CD4-positive, alpha-beta T cell treated with Interleukin-12 subunit alpha and Interleukin-12 subunit beta, for 1 hour (primary cell): ENCODE measurements at regions not wholly inside any gene's neighbourhood (a gene's known extent, or its start where the extent isn't known, plus 50 kb on each side); places are given as distances from the start of the nearest gene placed in this dataset.
"Not testable (repeated sequence)": the region's sequence is repeated elsewhere in the genome, so short reads cannot be mapped to it uniquely, and the experiment has no call there.

Experiments used
- DNase-seq: peaks from one replicate; pipeline ENCODE4 v3.0.0-alpha.2; 2020

DNA sequence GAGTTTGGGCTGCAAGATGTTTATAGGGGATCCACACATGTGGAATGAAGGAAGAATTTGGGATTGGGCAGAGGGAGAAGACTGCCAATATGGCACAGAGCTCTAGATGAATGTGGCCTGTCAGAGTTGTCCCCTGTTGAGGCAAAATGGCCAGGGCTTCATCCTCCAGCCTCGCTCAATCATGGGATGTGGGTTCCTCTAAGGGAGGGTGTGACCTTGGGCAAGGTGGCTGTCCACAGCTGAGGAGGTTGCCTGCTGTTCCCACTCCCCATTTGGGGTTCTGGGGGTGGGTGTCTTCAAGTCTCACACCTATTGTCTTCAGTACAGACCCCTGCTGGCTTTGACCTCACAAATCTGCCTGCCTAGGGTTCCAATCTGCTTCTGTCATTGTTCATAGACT, 121.6 kb upstream of the FAM204A start:
- DNase-seq: no peak

DNA sequence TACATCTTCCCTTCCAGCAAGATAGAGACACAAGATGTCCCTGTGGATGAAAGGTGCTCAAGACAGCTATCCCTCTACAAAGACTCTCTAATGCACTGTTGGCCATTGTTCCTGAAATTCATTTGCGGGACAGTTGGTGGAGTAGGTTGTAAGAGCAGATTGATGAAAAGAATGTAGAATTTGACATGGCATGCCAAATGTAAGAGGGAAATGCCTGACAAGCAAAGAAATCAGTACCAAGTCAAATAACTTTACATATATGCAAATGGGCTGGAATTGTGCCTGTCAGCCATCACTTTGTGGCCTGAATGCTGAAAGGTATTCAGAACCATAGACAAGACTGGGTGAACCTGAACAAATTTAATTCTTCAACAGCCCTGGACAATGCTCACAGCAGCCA, 120.3 kb upstream of the FAM204A start:
- DNase-seq: no peak

DNA sequence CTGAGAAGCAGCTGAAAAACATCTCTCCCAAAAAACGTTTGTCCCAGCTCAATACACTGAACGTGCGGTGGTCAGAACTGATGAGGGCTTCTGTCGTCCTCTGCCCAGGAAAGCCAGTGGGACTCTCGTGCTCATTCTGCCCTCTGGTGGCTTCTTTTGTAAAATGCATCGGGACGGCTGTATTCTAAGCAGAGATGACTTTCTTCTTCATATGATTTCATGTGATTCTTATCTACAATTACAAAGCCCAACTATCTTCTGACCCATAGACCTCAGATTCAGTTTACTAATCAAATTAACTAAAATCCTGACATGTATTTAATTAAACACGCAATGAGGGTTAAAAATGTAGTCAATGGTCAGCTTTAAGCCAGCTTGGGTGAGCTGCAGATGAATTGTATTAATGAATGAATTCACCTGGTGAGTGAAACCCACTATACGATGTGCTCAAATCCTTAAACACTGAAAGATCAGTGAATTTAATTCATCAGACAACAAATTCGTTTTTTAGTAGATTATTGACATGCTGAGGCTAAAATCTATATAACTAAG, 117.6 kb upstream of the FAM204A start:
- DNase-seq: peak; percentile 47

DNA sequence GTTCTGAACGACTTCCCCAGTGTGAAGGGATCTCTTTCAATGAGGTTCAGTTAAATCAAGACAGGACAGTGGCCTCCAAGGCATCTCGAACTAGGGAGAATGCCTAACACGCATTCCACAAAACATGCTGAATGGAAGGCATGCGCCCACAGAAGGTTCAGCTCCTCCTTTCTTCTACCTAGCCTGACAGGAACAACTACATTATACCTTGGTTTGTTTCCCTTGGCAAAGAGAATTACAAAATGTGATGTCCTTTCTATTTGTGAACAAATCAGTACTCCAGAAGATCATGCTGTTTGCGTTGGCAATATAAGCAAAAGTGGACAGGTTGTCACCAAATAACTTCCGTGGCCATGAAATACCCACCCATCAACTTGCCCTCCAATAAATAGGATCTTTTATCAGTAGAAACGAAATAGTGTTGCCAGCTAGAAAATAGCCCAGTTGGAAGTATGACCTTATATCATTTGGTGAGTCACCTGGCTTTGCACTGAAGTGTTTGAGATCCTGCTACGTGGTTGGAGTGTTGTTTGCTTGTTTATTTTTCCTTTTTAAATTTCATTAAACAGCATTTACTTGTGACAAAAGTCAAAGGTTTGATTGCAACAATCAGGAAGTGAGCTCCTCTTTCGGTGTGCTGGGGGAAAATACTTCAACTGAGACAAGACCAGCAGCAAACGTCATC, 117.0 kb upstream of the FAM204A start:
- DNase-seq: no peak

DNA sequence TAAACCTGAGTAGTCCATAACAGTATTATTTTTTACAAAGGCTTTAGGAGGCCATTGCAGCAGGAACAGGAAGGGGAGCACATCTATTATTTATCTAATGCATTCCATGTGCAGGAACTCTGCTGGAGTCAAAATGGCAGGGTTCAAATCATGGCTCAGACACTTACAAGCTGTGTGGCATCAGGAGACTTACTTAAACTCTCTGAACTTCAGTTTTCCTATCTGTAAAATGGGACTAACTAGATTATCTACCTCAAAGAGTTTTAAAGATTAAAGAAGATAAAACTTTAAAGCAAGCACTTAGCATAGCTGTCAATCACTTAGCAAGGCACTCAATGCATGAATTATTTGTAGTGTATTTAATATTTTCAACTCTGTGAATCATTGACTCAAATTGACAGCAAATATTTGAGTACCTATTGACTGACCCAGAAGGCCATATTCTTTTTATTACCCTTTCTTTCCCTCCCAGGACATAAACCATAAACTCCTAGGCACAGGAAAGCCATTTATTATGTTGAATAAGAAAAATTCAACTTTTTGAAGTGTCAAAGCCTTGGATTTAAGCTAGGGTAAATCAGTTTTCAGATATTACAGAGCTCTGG, 115.8 kb upstream of the FAM204A start:
- no peak for DNase-seq

DNA sequence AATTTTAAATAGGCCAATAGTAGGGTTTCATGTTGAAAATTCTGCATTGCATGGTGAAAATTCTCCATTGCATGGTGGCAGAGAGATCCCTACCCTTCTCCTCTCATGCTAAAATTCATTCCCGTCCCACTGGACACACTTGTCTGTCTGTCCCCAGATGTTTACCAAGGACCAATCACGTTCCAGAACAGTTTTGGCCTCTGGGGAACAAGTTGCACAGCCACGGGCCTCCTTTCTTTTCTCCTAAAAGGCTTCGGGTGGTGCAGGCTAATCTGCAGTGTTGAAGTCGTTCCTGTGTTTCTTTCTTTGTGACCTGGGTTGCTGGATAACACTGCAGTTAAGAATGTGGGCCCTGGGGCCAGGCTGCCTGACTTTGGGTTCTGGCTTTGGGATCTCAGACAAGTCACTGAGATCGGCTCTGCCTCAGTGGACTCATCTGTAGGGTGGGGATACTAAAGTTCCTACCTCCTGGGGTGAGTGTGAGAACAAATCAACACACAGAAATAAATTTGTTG, 113.1 kb upstream of the FAM204A start:
- no peak for DNase-seq

DNA sequence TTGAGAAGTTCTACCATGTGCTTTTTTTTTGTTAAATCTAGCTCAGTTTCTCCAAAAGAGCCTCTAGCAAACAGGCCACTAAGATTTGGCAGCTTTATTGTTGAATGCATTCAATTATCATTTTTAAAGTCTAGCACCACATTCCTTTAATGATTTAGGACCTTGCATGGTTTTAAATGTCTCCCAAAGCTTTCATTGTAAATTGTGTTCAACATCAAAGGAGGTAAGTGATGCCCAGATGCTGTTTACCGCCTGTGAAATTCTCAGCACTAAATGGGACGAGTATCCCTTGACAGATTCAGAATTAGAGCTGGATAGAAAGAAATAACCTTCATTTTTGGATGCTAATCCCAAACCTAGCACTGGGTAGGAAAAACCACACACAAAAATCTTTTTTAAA, 112.1 kb upstream of the FAM204A start:
- DNase-seq: no peak

DNA sequence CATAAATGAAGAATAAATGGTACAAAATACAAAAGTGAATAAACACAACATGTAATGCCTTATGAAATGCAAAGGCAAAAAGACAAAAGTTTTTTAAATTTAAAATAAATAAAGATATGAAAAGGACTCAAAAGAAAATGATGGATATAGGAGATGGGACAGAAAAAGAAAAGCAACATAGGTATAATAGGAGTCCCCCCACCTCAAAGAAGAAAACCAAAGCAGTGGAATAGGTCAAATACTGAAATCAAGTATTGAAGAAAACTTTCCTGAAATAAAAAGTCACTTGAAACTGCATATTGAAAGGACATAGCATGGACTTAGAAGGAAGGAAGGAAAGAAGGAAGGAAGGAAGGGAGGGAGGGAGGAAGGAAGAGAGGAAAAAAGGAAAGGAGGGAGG, 110.0 kb upstream of the FAM204A start:
- no peak for DNase-seq

DNA sequence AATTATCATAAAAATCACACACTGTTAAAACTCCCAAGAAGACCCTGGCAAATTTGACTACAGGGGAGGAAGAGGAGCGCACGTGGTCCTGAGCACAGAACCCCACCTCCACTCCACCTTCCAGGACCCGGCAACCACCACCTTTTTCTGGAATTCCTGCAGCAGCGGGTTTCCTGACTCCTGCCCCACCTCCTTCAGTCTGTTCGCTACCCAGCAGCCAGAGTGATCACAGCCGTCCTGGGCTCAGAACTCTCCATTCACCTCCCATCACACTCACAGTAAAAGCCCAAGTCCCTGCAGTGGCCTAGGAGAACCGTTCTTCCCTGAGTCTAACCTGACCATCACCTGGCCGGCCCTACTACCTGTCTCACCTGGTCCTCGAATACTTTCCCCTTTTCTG, 107.4 kb upstream of the FAM204A start:
- DNase-seq: no peak

DNA sequence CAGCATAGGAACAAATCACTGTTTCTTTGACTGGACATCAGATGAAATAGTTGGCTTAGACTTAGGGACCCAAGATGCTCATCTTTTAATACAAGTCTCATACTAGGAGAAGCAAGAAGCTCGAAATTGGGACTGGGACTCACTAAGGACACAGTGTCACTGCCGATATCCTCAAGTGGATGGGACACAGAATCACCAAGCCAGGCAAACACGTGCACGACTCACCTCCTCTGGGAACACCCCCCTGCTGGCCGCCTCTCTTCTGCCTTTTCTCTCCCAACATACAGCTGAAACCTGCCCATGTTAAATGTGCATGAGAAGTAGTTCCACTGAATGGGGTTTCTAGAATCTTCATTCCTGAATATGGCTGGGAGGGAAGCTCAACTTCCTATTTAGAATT, 106.6 kb upstream of the FAM204A start:
- no peak for DNase-seq

DNA sequence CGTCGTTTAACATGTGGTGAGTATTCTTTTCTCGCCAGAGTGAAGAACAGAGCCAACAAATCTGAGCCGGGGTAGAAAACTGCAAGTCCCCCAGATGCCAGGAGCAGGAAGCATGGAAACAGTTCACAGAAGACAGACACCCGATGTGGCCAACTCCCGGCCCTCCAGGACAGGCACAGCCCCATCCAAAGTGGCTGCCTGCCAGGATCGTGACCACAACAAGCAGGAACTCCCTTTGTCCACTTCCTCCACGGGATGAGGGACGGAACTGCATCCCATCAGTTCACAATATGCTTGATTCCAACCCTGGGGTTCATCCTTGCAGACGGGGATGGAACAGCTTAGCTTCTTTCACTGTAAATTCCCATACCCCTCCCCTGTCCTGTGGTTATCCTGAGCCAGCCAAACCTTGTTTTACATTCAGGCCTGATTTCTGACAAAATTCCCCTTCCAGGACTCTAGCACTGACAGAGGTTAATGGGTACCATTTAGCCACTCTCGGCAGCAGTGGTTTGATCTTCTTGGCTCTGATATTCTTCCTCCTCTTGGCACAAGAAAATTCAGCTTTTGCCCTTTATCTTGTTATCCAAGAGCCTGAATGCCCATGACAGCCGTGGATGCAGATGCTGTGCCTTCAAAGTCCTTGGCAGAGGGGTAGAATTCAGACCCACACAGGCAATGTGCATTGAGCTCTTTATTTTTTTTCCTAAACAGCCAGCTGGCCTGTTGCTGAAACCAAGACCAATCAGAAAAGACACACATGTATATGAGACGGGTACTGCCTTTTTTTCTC, 105.5 kb upstream of the FAM204A start:
- DNase-seq: no peak

DNA sequence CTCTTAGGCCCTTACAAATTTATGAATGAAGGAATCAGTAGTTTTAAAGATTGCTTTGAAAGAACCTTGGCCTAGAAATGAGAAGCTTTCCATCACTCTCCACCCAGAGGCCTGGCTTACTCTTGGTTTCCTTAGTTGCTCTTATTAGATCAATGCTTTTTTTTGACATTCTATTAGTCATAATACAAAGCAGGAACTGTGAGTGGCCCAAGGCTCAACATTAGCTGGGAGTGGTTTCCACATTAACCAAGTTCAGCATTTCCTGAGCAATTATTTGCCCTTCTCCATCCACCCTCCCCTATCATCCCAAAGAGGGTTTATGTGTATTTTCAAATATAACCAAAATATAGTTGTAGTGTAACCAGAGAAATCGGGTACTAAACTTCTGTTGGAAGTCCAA, 103.4 kb upstream of the FAM204A start:
- DNase-seq: no peak

DNA sequence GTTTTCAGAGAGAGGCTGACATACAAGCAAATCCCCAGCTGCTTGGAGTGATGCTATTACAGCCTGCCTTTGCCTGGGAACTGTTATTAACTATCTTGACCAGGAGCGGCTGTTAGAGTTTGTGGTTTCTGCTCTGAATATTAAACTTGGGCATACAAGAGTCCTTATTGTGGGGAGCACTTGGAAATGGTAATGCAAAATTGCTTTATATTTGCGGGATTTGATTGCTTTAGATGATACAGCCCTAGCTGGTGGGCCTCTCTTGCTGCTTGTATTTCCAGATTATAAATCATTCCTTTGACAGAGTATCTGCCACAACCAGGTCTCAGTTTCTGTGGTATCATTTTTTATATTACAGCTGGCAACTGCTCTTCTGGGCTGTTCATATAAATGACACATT, 101.9 kb upstream of the FAM204A start:
- no peak for DNase-seq

DNA sequence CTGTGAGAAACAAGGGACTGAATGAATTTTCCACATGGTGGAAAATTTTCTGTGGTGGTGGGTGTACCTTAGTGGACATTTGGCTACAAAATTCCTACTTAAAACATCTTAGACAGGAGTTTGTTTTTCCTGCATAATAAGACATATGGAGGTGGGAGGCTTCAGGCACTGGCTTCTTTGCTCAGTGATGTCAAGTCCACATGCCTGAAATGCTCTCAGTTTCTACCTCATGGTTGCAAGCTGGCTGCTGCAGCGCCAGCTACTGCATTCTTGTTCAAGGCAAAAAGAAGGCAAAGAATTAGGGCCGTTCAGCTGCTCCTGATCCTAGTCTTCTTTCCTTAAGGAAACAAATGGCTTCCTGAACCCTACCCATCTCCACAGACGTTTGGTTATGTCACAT, 99.9 kb upstream of the FAM204A start:
- DNase-seq: no peak

DNA sequence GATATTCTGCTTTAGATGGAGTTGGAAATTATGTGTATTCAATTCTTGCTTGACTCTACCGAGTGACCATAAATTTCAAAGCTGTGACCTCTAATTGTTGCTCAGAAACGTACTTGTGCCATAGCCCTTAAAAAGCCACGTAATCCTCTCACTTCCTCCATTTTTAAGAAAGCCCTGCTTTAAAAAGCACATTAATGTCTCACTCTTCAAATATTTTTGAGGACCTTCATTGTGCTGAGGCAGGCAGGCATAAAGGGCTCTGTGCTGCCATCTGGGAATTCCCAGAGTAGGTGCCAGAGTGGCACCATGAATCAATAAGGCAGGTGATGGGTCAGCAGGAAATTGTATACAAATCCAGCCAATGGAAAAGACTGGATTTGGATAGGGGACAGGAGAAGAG, 97.7 kb upstream of the FAM204A start:
- no peak for DNase-seq

DNA sequence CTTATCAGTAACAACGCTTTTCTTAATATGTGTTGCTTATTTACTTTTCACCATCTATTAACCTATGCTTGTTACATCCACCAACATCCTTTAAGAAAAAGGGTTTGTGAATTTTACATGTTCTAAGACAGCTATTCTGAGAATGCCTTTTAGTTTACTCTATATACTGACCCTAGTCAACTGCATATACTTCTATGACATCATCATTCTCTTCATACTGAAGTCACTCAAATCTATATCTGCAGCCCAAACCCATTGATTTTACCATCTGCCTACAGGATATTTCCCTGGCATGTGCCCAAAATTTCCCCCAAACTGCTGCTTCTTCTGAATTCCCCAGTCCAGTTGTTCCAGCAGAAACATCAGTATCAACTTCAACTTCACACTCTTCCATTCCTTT, 94.6 kb upstream of the FAM204A start:
- DNase-seq: no peak

DNA sequence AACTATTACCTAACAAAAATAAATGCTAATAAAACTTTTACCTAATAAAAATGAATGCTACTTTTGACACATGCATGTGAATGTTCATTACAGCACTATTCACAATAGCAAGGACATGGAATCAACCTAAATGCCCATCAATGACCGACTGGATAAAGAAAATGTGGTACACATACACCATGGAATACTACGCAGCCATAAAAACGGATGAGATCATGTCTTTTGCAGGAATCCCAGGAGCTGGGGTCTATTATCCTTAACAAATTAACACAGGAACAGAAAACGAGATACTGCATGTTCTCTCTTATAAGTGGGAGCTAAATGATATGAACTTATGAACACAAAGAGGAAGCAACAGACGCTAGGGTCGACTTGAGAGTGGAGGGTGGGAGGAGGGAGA, 88.1 kb upstream of the FAM204A start:
- no peak for DNase-seq

DNA sequence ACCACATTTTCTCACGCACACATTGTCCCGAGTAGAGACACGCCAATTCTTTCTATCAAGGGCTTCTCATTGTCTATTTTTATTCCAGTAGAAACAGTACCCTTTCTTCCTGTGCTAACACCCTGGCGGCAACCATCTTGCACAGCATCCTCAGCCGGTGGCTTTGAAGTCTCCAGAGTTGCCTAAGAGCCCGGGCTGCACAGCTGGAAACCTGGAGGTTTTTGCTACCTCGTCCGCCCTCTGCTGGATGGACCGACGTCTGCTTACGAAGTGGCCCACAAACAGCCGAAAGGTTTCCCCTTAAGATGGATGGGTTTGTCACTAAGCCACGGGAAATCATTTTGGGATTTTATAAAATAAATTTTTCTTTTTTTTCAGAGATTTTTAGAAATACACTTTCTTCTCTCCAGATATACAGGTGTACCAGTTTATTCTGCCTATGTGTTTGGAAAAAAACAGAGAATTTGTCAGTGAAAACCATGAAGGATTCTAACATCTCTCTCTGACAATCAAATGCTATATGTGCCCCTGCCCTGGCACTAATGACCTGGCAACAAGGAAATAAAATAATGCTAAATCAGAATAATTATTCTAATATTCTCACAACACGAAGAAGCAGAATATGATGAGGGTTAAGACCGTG, 81.8 kb upstream of the FAM204A start:
- DNase-seq: peak; percentile 46

DNA sequence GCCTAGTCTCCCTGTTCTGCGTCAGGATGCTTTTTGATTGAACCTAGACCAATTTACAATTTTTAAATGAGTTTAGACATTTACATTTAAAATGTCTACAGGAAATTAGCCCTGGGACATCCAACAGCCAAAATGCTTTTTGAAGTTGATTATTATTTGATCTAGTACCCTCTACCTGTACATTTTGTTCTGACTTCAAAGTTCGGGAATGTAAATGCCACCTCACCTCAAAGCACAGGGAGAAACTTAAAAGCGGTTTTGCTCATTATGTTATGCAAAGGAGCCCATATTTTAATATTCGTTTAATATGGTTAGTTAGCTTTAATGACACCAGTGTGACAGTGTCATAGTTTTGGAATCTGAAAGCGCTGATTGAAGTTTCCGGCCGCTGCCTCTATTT, 80.1 kb upstream of the FAM204A start:
- no peak for DNase-seq

DNA sequence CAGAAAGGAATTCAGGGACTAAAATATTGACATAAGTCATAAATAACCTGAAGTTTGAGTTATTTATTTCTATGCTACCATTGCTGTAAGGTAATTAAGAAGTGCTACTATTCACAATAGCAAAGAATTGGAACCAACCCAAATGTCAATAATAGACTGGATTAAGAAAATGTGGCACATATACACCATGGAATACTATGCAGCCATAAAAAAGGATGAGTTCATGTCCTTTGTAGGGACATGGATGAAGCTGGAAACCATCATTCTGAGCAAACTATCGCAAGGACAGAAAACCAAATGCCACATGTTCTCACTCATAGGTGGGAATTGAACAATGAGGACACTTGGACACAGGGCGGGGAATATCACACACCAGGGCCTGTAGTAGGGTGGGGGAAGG, 77.9 kb upstream of the FAM204A start:
- DNase-seq: not testable (repeated sequence)

DNA sequence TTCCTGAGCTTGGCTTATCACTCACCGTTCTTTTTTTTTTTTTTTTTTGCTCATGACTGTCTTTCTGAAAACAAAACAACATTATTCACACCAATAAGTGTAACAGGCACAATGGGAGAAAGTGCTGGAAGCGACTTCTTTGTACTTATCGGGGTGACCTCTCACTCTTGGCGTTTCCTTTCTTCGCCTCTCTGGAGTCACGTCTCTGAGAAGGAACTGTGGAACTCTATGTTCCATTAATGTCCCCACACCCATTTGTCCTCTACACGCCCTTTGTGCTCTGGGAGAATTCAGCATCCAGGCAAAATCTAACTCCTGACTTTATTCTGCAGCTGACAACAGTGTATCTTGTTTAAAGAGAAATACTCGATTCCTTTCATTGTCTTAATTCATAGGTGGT, 70.8 kb upstream of the FAM204A start:
- no peak for DNase-seq

DNA sequence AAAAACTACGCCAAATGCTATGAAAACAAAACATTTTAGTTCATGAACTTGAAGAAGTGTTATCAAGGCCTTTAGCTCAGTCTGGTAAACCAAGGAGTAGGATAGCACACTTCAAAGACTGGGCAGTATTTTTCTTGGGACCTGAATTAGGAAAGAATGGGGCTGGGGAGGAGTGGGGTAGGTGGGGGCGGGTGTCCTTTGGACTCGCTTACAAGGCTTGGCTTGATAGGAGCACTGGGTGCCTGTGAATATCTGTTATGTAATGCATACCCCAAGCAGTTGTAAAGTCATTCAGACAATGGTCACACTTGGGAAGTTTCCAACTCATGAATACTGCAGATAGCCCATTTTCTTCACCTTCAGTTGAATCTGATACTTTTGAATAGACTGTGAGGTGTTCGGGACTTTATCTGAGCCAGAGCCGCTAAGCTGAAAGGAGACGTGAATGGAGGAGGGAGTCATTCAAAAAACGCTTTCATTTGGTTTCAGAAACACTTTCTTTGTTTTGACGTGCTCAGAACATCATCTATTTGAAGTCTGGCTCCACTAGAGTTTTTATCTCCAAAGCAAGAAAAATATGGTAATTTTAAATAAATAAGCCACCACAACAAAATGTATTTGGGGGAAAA, 70.1 kb upstream of the FAM204A start:
- DNase-seq: no peak

DNA sequence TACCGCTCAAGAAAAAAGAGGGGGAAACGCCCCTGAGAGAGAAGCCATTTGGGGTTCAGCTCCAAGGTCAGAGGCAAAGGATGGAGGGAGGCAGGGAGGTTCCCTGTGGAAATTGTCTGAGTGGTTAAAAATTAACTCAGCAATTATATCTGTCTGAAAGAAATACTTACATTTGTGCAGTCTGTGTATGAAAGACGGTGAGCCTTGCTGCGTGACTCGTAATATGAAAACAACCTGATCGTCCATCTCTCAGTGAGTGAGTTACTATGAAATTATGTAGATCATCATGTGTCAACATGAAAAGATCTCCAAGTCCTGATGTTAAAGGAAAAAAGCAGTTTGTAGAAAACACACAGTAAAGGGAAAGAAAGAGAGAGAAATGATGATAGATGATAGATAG, 67.2 kb upstream of the FAM204A start:
- no peak for DNase-seq
